Duodenal mucosa (tissue), 2 donors: ENCODE measurements at regions not wholly inside any gene's neighbourhood (a gene's known extent, or its start where the extent isn't known, plus 50 kb on each side); places are given as distances from the start of the nearest gene placed in this dataset.
"Not testable (repeated sequence)": the region's sequence is repeated elsewhere in the genome, so short reads cannot be mapped to it uniquely, and the experiment has no call there.

Experiments used
- H3K27ac ChIP-seq: one replicate; pipeline ENCODE4 v1.7.0; 2013; ENCODE audit warnings: low read depth, low read length
- H3K27me3 ChIP-seq, 2 donors: one replicate each; pipeline ENCODE4 v1.7.0; 2013; ENCODE audit warnings: low read length in 2 of 2, control low read depth in 1 of 2; ENCODE audit not compliant: insufficient read depth in 2 of 2, control insufficient read depth in 1 of 2
- H3K36me3 ChIP-seq, 2 donors: one replicate each; pipeline ENCODE4 v1.7.0; 2013; ENCODE audit warnings: low read length in 2 of 2, control low read depth in 1 of 2; ENCODE audit not compliant: insufficient read depth in 2 of 2, control insufficient read depth in 1 of 2
- H3K4me1 ChIP-seq, 2 donors: one replicate each; pipeline ENCODE4 v1.7.0; 2013; ENCODE audit warnings: low read length in 2 of 2, control low read depth in 1 of 2; ENCODE audit not compliant: insufficient read depth in 2 of 2, control insufficient read depth in 1 of 2
- H3K4me3 ChIP-seq, 2 donors: one replicate each; pipeline ENCODE4 v1.7.0; 2013; ENCODE audit warnings: low read length in 2 of 2, low read depth in 1 of 2
- H3K9ac ChIP-seq, 2 donors: one replicate each; pipeline ENCODE4 v1.7.0; 2013; ENCODE audit warnings: low read length in 2 of 2, low read depth in 1 of 2
- H3K9me3 ChIP-seq, 2 donors: one replicate each; pipeline ENCODE4 v1.7.0; 2013; ENCODE audit warnings: low read length in 2 of 2, control low read depth in 1 of 2; ENCODE audit not compliant: control insufficient read depth in 1 of 2

GRCh38 chr18:55664758-55665400 is 76.9 kb upstream of the TCF4 start:
- H3K4me3 ChIP-seq, H3K9ac ChIP-seq, H3K4me1 ChIP-seq, H3K9me3 ChIP-seq, H3K27ac ChIP-seq, H3K36me3 ChIP-seq, H3K27me3 ChIP-seq: not testable (repeated sequence)

GRCh38 chr18:55663891-55664290 is 75.9 kb upstream of the TCF4 start:
- no peak overlapping the region for H3K27ac ChIP-seq
- no peaks in the 10 kb centered on the region for H3K4me1 ChIP-seq
- H3K4me3 ChIP-seq = no peak overlapping the region
- H3K36me3 ChIP-seq = no peaks in the 10 kb centered on the region
- H3K27me3 ChIP-seq = no peaks in the 10 kb centered on the region
- H3K9me3 ChIP-seq = no peaks in the 10 kb centered on the region
- H3K9ac ChIP-seq = no peak overlapping the region

- Histone ChIP-seq H3K27me3 (no peaks in the 10 kb centered on the region), H3K4me3 (no peak overlapping the region), H3K4me1 (no peaks in the 10 kb centered on the region), H3K9me3 (no peaks in the 10 kb centered on the region), H3K9ac (no peak overlapping the region), H3K27ac (no peak overlapping the region), H3K36me3 (no peaks in the 10 kb centered on the region)
Measured at GRCh38 chr18:55658598-55658997, 70.6 kb upstream of the TCF4 start.

DNA sequence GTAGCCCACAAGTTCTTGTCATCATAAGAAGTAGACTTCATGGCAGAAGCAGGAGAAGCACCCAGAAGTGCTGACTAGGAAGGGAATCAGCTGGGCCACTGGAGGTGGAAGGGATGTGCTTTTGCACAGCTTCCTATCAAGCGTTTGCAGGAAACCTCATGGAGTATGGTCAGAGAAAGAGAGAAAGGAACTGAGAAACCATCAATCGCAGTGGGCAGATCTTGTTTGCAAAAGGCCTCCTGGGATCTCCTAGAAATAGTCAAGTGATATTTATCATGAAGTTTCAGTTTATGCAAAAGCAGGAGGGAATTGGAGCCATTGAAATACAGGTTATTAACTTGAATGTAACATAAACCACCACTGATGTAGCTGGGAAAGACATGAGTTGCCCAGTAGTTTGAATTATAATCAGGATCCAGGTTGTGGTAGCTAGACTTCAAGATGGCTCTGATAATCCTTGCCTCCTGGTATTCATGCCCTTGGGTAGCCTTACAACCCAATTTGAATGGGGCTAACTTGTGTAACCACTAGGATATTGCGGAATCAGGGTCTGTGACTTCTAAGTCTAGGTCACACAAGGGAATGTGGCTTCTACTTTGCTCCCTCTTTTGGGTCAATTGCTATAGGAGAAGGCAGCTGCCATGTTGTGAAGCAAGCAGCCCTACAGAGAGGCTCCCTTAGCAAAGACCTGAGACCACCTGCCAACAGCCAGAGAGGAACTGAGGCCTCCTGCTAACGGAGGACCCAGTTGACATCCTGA is 69.8 kb upstream of the TCF4 start:
- no peak overlapping the region for H3K9ac ChIP-seq
- no peak overlapping the region for H3K27ac ChIP-seq
- no peaks in the 10 kb centered on the region for H3K4me1 ChIP-seq
- H3K27me3 ChIP-seq = no peaks in the 10 kb centered on the region
- H3K36me3 ChIP-seq = no peaks in the 10 kb centered on the region
- no peak overlapping the region for H3K4me3 ChIP-seq
- H3K9me3 ChIP-seq = no peaks in the 10 kb centered on the region

DNA sequence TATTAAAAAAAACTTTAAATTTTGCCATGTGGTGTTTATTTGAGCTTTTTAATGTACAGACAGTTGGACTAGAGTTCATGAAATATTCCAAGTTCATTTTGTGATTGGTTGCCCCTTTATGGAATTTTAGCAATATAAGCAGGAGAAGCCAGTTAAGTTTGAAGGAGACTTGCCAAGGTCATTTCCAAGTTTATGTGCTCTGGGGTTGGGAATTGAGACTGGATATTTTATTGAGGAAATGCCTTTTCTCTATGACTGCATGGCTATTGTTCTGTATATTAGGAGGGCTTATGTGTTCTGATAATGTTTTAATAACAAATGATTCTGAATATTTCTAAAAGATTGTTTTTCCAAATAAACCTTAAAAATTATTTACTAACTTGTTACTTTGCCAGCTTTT is 67.0 kb upstream of the TCF4 start:
- Histone ChIP-seq H3K4me1 (no peaks in the 10 kb centered on the region), H3K4me3 (no peak overlapping the region)

GRCh38 chr18:55651236-55651635 is 63.2 kb upstream of the TCF4 start:
- Histone ChIP-seq H3K27me3 (no peaks in the 10 kb centered on the region), H3K9ac (no peak overlapping the region), H3K4me3 (no peak overlapping the region), H3K4me1 (no peaks in the 10 kb centered on the region), H3K36me3 (no peaks in the 10 kb centered on the region), H3K9me3 (no peaks in the 10 kb centered on the region), H3K27ac (no peak overlapping the region)

More for the DNA sequence above, 67.0 kb upstream of the TCF4 start:
- H3K9ac ChIP-seq = no peak overlapping the region
- no peaks in the 10 kb centered on the region for H3K27me3 ChIP-seq
- H3K27ac ChIP-seq = no peak overlapping the region
- no peaks in the 10 kb centered on the region for H3K9me3 ChIP-seq
- no peaks in the 10 kb centered on the region for H3K36me3 ChIP-seq

- Histone ChIP-seq H3K27ac (no peak overlapping the region), H3K4me3 (no peak overlapping the region), H3K9ac (no peak overlapping the region), H3K27me3 (no peaks in the 10 kb centered on the region), H3K4me1 (no peaks in the 10 kb centered on the region), H3K9me3 (no peaks in the 10 kb centered on the region), H3K36me3 (no peaks in the 10 kb centered on the region)
Measured at GRCh38 chr18:55650363-55650870, 62.4 kb upstream of the TCF4 start.

GRCh38 chr18:55647331-55647730 is 59.3 kb upstream of the TCF4 start:
- H3K36me3 ChIP-seq = no peaks in the 10 kb centered on the region
- H3K27ac ChIP-seq = no peak overlapping the region
- H3K9me3 ChIP-seq = no peaks in the 10 kb centered on the region
- H3K4me3 ChIP-seq = no peak overlapping the region
- no peak overlapping the region for H3K9ac ChIP-seq
- H3K4me1 ChIP-seq = no peaks in the 10 kb centered on the region
- H3K27me3 ChIP-seq = no peaks in the 10 kb centered on the region

- Histone ChIP-seq H3K27me3 (no peaks in the 10 kb centered on the region), H3K9me3 (no peaks in the 10 kb centered on the region), H3K27ac (no peak overlapping the region), H3K9ac (no peak overlapping the region), H3K4me3 (no peak overlapping the region), H3K4me1 (no peaks in the 10 kb centered on the region), H3K36me3 (no peaks in the 10 kb centered on the region)
Measured at GRCh38 chr18:55642191-55642590, 54.2 kb upstream of the TCF4 start.

- no peaks in the 10 kb centered on the region for H3K27me3 ChIP-seq
- no peak overlapping the region for H3K9ac ChIP-seq
- H3K36me3 ChIP-seq = no peaks in the 10 kb centered on the region
- no peak overlapping the region for H3K4me3 ChIP-seq
- H3K27ac ChIP-seq = no peak overlapping the region
- H3K9me3 ChIP-seq = no peaks in the 10 kb centered on the region
- H3K4me1 ChIP-seq = no peaks in the 10 kb centered on the region
Measured at GRCh38 chr18:55641486-55641885, 53.5 kb upstream of the TCF4 start.
